ENCODE measurements at regions not wholly inside any gene's neighbourhood (a gene's known extent, or its start where the extent isn't known, plus 50 kb on each side); places are given as distances from the start of the nearest gene placed in this dataset.

DNA sequence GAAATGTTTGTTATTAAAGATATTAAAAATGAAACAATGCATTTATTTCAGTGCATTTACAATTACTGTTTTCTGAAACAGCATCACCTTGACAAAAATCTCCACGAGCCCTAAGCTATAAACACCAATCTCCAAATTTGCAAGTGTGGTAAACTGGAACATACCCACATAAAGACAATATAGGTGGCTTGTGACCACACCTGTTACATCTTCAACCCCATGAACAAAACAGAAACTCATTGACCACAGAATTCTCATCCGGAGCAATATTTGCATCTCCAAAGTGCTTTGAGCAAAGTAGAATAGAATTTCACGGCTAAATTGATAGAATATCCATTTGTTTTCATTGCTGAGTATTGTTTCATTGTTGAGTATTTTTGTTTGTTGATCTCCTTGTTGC lies 375.2 kb upstream of the FLRT2 start:
- Histone ChIP-seq H3K9me3 (replicated peaks; ENCODE audit: control insufficient read depth, insufficient read depth, low read length) (no peaks in the 10 kb centered on the region), H3K4me1 (ENCODE audit: control insufficient read depth, extremely low read depth, insufficient read depth, low read length) (no peaks in the 10 kb centered on the region), H3K27ac (ENCODE audit: insufficient read depth, low read depth, low read length) (no peak overlapping the region), H3K4me3 (replicated peaks in 1 of 3; ENCODE audit: insufficient read depth in 1 of 3, low read depth in 1 of 3, low read length in 3 of 3) (no peak overlapping the region), H4K20me1 (replicated peaks; ENCODE audit: control insufficient read depth, extremely low read depth, insufficient read depth, low read length) (no peaks in the 10 kb centered on the region), H3K27me3 (ENCODE audit: control insufficient read depth in 2 of 2, insufficient read depth in 2 of 2, low read length in 2 of 2) (no peaks in the 10 kb centered on the region), H3K36me3 (ENCODE audit: control insufficient read depth in 2 of 2, extremely low read depth in 1 of 2, insufficient read depth in 2 of 2, low read length in 2 of 2) (no peaks in the 10 kb centered on the region), H2AFZ (ENCODE audit: low read depth, low read length) (no peak overlapping the region), H3K79me2 (ENCODE audit: control insufficient read depth, insufficient read depth, low read length) (no peaks in the 10 kb centered on the region), H3K9ac (replicated peaks; ENCODE audit: extremely low read depth, insufficient read depth, low read length) (no peak overlapping the region), H3K9me1 (replicated peaks; ENCODE audit: control insufficient read depth, extremely low read depth, insufficient read depth, low read length) (no peaks in the 10 kb centered on the region), H3K4me2 (ENCODE audit: insufficient read depth, low read length) (no peak overlapping the region)
- TF ChIP-seq, protein P1, sequence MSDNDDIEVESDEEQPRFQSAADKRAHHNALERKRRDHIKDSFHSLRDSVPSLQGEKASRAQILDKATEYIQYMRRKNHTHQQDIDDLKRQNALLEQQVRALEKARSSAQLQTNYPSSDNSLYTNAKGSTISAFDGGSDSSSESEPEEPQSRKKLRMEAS (IDR thresholded peaks at IDR 0.05; ENCODE audit: insufficient read depth, insufficient read length) = no peak
- TF ChIP-seq POLR2AphosphoS5 (IDR thresholded peaks at IDR 0.05; ENCODE audit: insufficient read depth, low read depth, low read length) (no peak), GATA2 (IDR thresholded peaks at IDR 0.05; ENCODE audit: insufficient read depth, insufficient read length, low read depth, low read length) (no peak), MYC (IDR thresholded peaks at IDR 0.05; ENCODE audit: low read depth, low read length) (no peak), JUN (IDR thresholded peaks at IDR 0.05; ENCODE audit: borderline replicate concordance, insufficient read depth, insufficient read length, low read depth) (no peak), EZH2 (IDR thresholded peaks at IDR 0.05; ENCODE audit: borderline replicate concordance, low read depth, low read length, severe bottlenecking) (no peak)
- TF ChIP-seq, protein P2, sequence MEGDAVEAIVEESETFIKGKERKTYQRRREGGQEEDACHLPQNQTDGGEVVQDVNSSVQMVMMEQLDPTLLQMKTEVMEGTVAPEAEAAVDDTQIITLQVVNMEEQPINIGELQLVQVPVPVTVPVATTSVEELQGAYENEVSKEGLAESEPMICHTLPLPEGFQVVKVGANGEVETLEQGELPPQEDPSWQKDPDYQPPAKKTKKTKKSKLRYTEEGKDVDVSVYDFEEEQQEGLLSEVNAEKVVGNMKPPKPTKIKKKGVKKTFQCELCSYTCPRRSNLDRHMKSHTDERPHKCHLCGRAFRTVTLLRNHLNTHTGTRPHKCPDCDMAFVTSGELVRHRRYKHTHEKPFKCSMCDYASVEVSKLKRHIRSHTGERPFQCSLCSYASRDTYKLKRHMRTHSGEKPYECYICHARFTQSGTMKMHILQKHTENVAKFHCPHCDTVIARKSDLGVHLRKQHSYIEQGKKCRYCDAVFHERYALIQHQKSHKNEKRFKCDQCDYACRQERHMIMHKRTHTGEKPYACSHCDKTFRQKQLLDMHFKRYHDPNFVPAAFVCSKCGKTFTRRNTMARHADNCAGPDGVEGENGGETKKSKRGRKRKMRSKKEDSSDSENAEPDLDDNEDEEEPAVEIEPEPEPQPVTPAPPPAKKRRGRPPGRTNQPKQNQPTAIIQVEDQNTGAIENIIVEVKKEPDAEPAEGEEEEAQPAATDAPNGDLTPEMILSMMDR (IDR thresholded peaks at IDR 0.05; ENCODE audit: extremely low read depth in 1 of 2, insufficient read depth in 1 of 2, low read depth in 1 of 2, low read length in 2 of 2) = no peak
- ChIA-PET POLR2A (no interaction called here), CTCF (no interaction called here)
- DNase-seq (ENCODE audit: low read depth, low spot score) (no peak), FAIRE-seq (no peak)
- intact Hi-C loops (cut with micrococcal nuclease) (no loop called here), dilution Hi-C loops (cut with MboI; ENCODE audit: extremely low pct_ligation_motif_present, low sequenced_read_pairs) (no loop called here)
- no TSS peak for BruUV-seq (replicated peaks)
